OCI-LY3 (cell line): ENCODE measurements at regions not wholly inside any gene's neighbourhood (a gene's known extent, or its start where the extent isn't known, plus 50 kb on each side); places are given as distances from the start of the nearest gene placed in this dataset.

Experiments used
- H2AFZ ChIP-seq: fragments of 200-600, 300-600 bp; shearing (Covaris generic); 2 replicates; pipeline ENCODE4 v1.6.0; 2014; ENCODE audit warnings: antibody characterized with exemption, low read depth, low read length
- H3K27ac ChIP-seq: fragments of 200-600, 300-600 bp; sonication (generic); 2 replicates; pipeline ENCODE4 v1.5.1; 2014; ENCODE audit warnings: mild to moderate bottlenecking, low read length, moderate library complexity, mixed read lengths
- H3K27me3 ChIP-seq: fragments of 200-600, 300-600 bp; sonication (generic); 2 replicates; pipeline ENCODE4 v1.6.1; 2014; ENCODE audit warnings: low read depth, low read length, mixed read lengths
- H3K36me3 ChIP-seq: fragments of 200-600, 300-600 bp; sonication (generic); replicated peaks from 2 replicates; pipeline ENCODE3; 2014; ENCODE audit warnings: low read depth, low read length, mixed read lengths
- H3K4me1 ChIP-seq: fragments of 300-600, 200-600 bp; sonication (generic); 2 replicates; pipeline ENCODE4 v1.6.1; 2014; ENCODE audit warnings: low read length, mixed read lengths
- H3K4me2 ChIP-seq: fragments of 200-600, 300-600 bp; sonication (generic); 2 replicates; pipeline ENCODE4 v1.6.1; 2014; ENCODE audit warnings: low read length, mixed read lengths
- H3K4me3 ChIP-seq: fragments of 300-600, 200-600 bp; sonication (generic); 2 replicates; pipeline ENCODE4 v1.5.1; 2014; ENCODE audit warnings: antibody characterized with exemption, mild to moderate bottlenecking, low read length, moderate library complexity
- H3K79me2 ChIP-seq: fragments of 300-600, 200-600 bp; shearing (Covaris generic); 2 replicates; pipeline ENCODE4 v1.6.1; 2014; ENCODE audit warnings: mild to moderate bottlenecking, low read length, mixed read lengths
- H3K9ac ChIP-seq: fragments of 300-600, 200-600 bp; shearing (Covaris generic); 2 replicates; pipeline ENCODE4 v1.6.0; 2014; ENCODE audit warnings: mild to moderate bottlenecking, low read length, moderate library complexity
- H3K9me3 ChIP-seq: fragments of 200-600, 300-600 bp; shearing (Covaris generic); 2 replicates; pipeline ENCODE4 v1.6.1; 2014; ENCODE audit warnings: low read length, mixed read lengths; ENCODE audit not compliant: insufficient read depth
- H4K20me1 ChIP-seq: fragments of 200-600, 300-600 bp; sonication (generic); 2 replicates; pipeline ENCODE4 v1.6.1; 2016; ENCODE audit warnings: low read length, mixed read lengths; ENCODE audit not compliant: insufficient read depth
- CTCF ChIP-seq: fragments of 200-600, 300-600 bp; sonication (generic); IDR thresholded peaks from 2 replicates; pipeline ENCODE4 v1.5.1; 2014; ENCODE audit warnings: antibody characterized with exemption, low read length, low read depth
- EZH2phosphoT487 ChIP-seq: fragments of 200-600 bp; shearing (Covaris generic); IDR thresholded peaks from 2 replicates; pipeline ENCODE4 v1.6.1; 2018; ENCODE audit warnings: antibody characterized with exemption, mixed run types, low read depth

GRCh38 chr9:26655166-26655565 lies 237.4 kb downstream of the CAAP1 start:
- no peaks in the 10 kb centered on the region for H3K79me2 ChIP-seq
- TF ChIP-seq CTCF (no peak), EZH2phosphoT487 (no peak)

GRCh38 chr9:26650325-26650724 lies 242.3 kb downstream of the CAAP1 start:
- Histone ChIP-seq H3K4me2 (no peak overlapping the region), H3K9ac (no peak overlapping the region), H3K4me3 (no peak overlapping the region), H3K4me1 (no peaks in the 10 kb centered on the region), H2AFZ (no peak overlapping the region), H3K27me3 (no peaks in the 10 kb centered on the region; the same call in 1 of the 2 replicates), H3K36me3 (no peaks in the 10 kb centered on the region), H3K9me3 (no peaks in the 10 kb centered on the region), H3K79me2 (no peaks in the 10 kb centered on the region), H4K20me1 (no peaks in the 10 kb centered on the region), H3K27ac (no peak overlapping the region)
- TF ChIP-seq CTCF, result no peak
- TF ChIP-seq EZH2phosphoT487, result no peak

More at GRCh38 chr9:26655166-26655565, 237.4 kb downstream of the CAAP1 start:
- H3K4me2 ChIP-seq, result no peak overlapping the region
- H3K4me3 ChIP-seq, result no peak overlapping the region
- peaks cover 2% of the 10 kb centered on the region; the same call in 1 of the 2 replicates for H3K4me1 ChIP-seq
- H4K20me1 ChIP-seq, result no peaks in the 10 kb centered on the region
- no peaks in the 10 kb centered on the region for H3K27me3 ChIP-seq
- no peak overlapping the region for H3K27ac ChIP-seq
- no peak overlapping the region for H3K9ac ChIP-seq
- no peaks in the 10 kb centered on the region for H3K9me3 ChIP-seq
- no peaks in the 10 kb centered on the region for H3K36me3 ChIP-seq
- H2AFZ ChIP-seq, result no peak overlapping the region

- H3K9ac ChIP-seq, result no peak overlapping the region
- no peak overlapping the region for H3K27ac ChIP-seq
- no peak overlapping the region for H2AFZ ChIP-seq
- H3K9me3 ChIP-seq, result no peaks in the 10 kb centered on the region
- no peak for TF ChIP-seq EZH2phosphoT487
- no peak for TF ChIP-seq CTCF
- H3K79me2 ChIP-seq, result no peaks in the 10 kb centered on the region
- H4K20me1 ChIP-seq, result no peaks in the 10 kb centered on the region
- H3K4me1 ChIP-seq, result no peaks in the 10 kb centered on the region
- H3K27me3 ChIP-seq, result no peaks in the 10 kb centered on the region; the same call in 1 of the 2 replicates
- H3K36me3 ChIP-seq, result no peaks in the 10 kb centered on the region
- no peak overlapping the region for H3K4me3 ChIP-seq
- H3K4me2 ChIP-seq, result no peak overlapping the region
These were observed 248.8 kb downstream of the CAAP1 start for GRCh38 chr9:26643826-26644225.

GRCh38 chr9:26639761-26640160 lies 252.8 kb downstream of the CAAP1 start:
- no peak overlapping the region for H3K9ac ChIP-seq
- no peaks in the 10 kb centered on the region for H4K20me1 ChIP-seq
- H3K79me2 ChIP-seq, result no peaks in the 10 kb centered on the region
- no peaks in the 10 kb centered on the region for H3K9me3 ChIP-seq
- no peak for TF ChIP-seq EZH2phosphoT487
- TF ChIP-seq CTCF, result no peak
- no peak overlapping the region for H3K4me2 ChIP-seq
- no peak overlapping the region for H3K4me3 ChIP-seq
- no peak overlapping the region for H3K27ac ChIP-seq
- no peak overlapping the region for H2AFZ ChIP-seq
- H3K27me3 ChIP-seq, result no peaks in the 10 kb centered on the region; the same call in 1 of the 2 replicates
- H3K4me1 ChIP-seq, result no peaks in the 10 kb centered on the region
- no peaks in the 10 kb centered on the region for H3K36me3 ChIP-seq
